H9 (cell line): ENCODE measurements at regions not wholly inside any gene's neighbourhood (a gene's known extent, or its start where the extent isn't known, plus 50 kb on each side); places are given as distances from the start of the nearest gene placed in this dataset.

Experiments
- DNase-seq: peaks from one replicate; pipeline ENCODE4 v3.0.0-alpha.2; 2017
- H2AFZ ChIP-seq: one replicate; pipeline ENCODE4 v1.6.1; 2013; ENCODE audit warnings: mild to moderate bottlenecking, low read length, control low read depth, moderate library complexity
- H2AK5ac ChIP-seq: 2 replicates; pipeline ENCODE4 v1.6.1; 2013; ENCODE audit warnings: low read length, control low read depth, mixed read lengths; ENCODE audit not compliant: insufficient read length
- H2BK120ac ChIP-seq: one replicate; pipeline ENCODE4 v1.6.1; 2013; ENCODE audit warnings: low read depth, mild to moderate bottlenecking, low read length, control low read depth, inconsistent platforms; ENCODE audit not compliant: poor library complexity, severe bottlenecking
- H2BK12ac ChIP-seq: 2 replicates; pipeline ENCODE4 v1.6.1; 2013; ENCODE audit warnings: low read length, control low read depth, mixed read lengths, low read depth; ENCODE audit not compliant: insufficient read length
- H2BK15ac ChIP-seq: 2 replicates; pipeline ENCODE4 v1.6.1; 2013; ENCODE audit warnings: low read depth, low read length, control low read depth
- H2BK20ac ChIP-seq: one replicate; pipeline ENCODE4 v1.6.1; 2013; ENCODE audit warnings: low read depth, mild to moderate bottlenecking, low read length, control low read depth, inconsistent platforms; ENCODE audit not compliant: poor library complexity, severe bottlenecking
- H2BK5ac ChIP-seq: 2 replicates; pipeline ENCODE4 v1.6.1; 2013; ENCODE audit warnings: low read length, control low read depth, mixed read lengths; ENCODE audit not compliant: insufficient read length
- H3K14ac ChIP-seq: 2 replicates; pipeline ENCODE4 v1.6.1; 2013; ENCODE audit warnings: low read length, control low read depth; ENCODE audit not compliant: insufficient read depth
- H3K18ac ChIP-seq: 2 replicates; pipeline ENCODE4 v1.6.1; 2013; ENCODE audit warnings: low read depth, mild to moderate bottlenecking, mixed read lengths, low read length, control low read depth; ENCODE audit not compliant: insufficient read length
- H3K23ac ChIP-seq: 2 replicates; pipeline ENCODE4 v1.6.1; 2013; ENCODE audit warnings: low read length, control low read depth, mixed read lengths, low read depth; ENCODE audit not compliant: insufficient read length
- H3K23me2 ChIP-seq: 2 replicates; pipeline ENCODE4 v1.6.1; 2013; ENCODE audit warnings: low read depth, mild to moderate bottlenecking, mixed read lengths, low read length, control low read depth; ENCODE audit not compliant: insufficient read length, poor library complexity, severe bottlenecking
- H3K27ac ChIP-seq: 2 replicates; pipeline ENCODE4 v1.5.1; 2013; ENCODE audit warnings: low read length, control low read depth, mixed read lengths, low read depth; ENCODE audit not compliant: insufficient read length
- H3K27me3 ChIP-seq: 2 replicates; pipeline ENCODE4 v1.6.1; 2013; ENCODE audit warnings: low read length, control low read depth, inconsistent platforms; ENCODE audit not compliant: insufficient read depth
- H3K4ac ChIP-seq: 2 replicates; pipeline ENCODE4 v1.6.1; 2013; ENCODE audit warnings: low read depth, mild to moderate bottlenecking, control low read depth, inconsistent platforms, low read length, moderate library complexity
- H3K4me1 ChIP-seq: 2 replicates; pipeline ENCODE4 v1.6.1; 2013; ENCODE audit warnings: low read length, control low read depth, inconsistent platforms; ENCODE audit not compliant: insufficient read depth
- H3K4me2 ChIP-seq: 2 replicates; pipeline ENCODE4 v1.6.1; 2013; ENCODE audit warnings: low read length, control low read depth, mixed read lengths; ENCODE audit not compliant: insufficient read length, insufficient read depth
- H3K56ac ChIP-seq: 2 replicates; pipeline ENCODE4 v1.6.1; 2013; ENCODE audit warnings: low read depth, mild to moderate bottlenecking, mixed read lengths, low read length, control low read depth; ENCODE audit not compliant: insufficient read length
- H3K79me1 ChIP-seq: 2 replicates; pipeline ENCODE4 v1.6.1; 2013; ENCODE audit warnings: low read depth, mild to moderate bottlenecking, moderate library complexity, low read length, control low read depth, inconsistent platforms; ENCODE audit not compliant: insufficient read depth, poor library complexity, severe bottlenecking
- H3K79me2 ChIP-seq: 2 replicates; pipeline ENCODE4 v1.6.1; 2013; ENCODE audit warnings: low read length, control low read depth, inconsistent platforms; ENCODE audit not compliant: insufficient read depth
- H3K9ac ChIP-seq: 2 replicates; pipeline ENCODE4 v1.6.1; 2013; ENCODE audit warnings: low read length, control low read depth, mixed read lengths; ENCODE audit not compliant: insufficient read length; ENCODE audit errors: extremely low read depth
- H3K9me3 ChIP-seq: one replicate; pipeline ENCODE4 v1.6.1; 2013; ENCODE audit warnings: low read depth, low read length, inconsistent platforms; ENCODE audit not compliant: control insufficient read depth
- H3T11ph ChIP-seq: one replicate; pipeline ENCODE4 v1.6.1; 2013; ENCODE audit warnings: mild to moderate bottlenecking, low read length, control low read depth, inconsistent platforms
- H4K20me1 ChIP-seq: one replicate; pipeline ENCODE4 v1.6.1; 2013; ENCODE audit not compliant: control insufficient read depth, insufficient read length, insufficient read depth
- H4K5ac ChIP-seq: 2 replicates; pipeline ENCODE4 v1.6.1; 2013; ENCODE audit warnings: low read depth, mild to moderate bottlenecking, mixed read lengths, low read length, control low read depth; ENCODE audit not compliant: insufficient read length
- H4K8ac ChIP-seq: replicated peaks from 2 replicates; pipeline ENCODE4 v1.6.1; 2013; ENCODE audit warnings: low read length, control low read depth, mixed read lengths, low read depth; ENCODE audit not compliant: insufficient read length
- H4K91ac ChIP-seq: 2 replicates; pipeline ENCODE4 v1.6.1; 2013; ENCODE audit warnings: low read depth, mild to moderate bottlenecking, moderate library complexity, mixed read lengths, low read length, control low read depth; ENCODE audit not compliant: insufficient read length
- H3K27ac Mint-ChIP-seq, 3 experiments: 2 replicates in 2 of 3; 3 replicates in 1 of 3; pipeline ENCODE4 v1.8.0; 2020 to 2021; ENCODE audit warnings: mixed read lengths in 3 of 3, mild to moderate bottlenecking in 1 of 3, moderate library complexity in 1 of 3
- H3K27me3 Mint-ChIP-seq: 2 replicates; pipeline ENCODE4 v1.8.0; 2021; ENCODE audit warnings: low read depth, mild to moderate bottlenecking, moderate library complexity, mixed read lengths
- H3K36me3 Mint-ChIP-seq, 3 experiments: 2 replicates in 2 of 3; 3 replicates in 1 of 3; pipeline ENCODE4 v1.8.0; 2020 to 2021; ENCODE audit warnings: low read depth in 3 of 3, mixed read lengths in 3 of 3; ENCODE audit not compliant: insufficient read depth in 1 of 3
- H3K4me1 Mint-ChIP-seq, 2 experiments: 2 replicates each; pipeline ENCODE4 v1.8.0; 2020; ENCODE audit warnings: mixed read lengths in 2 of 2
- H3K4me3 Mint-ChIP-seq, 2 experiments: 2 replicates in 1 of 2; 3 replicates in 1 of 2; pipeline ENCODE4 v1.8.0; 2020 to 2021; ENCODE audit warnings: mild to moderate bottlenecking in 2 of 2, mixed read lengths in 2 of 2, moderate library complexity in 1 of 2
- H3K9me3 Mint-ChIP-seq, 2 experiments: 2 replicates in 1 of 2; 3 replicates in 1 of 2; pipeline ENCODE4 v1.8.0; 2020; ENCODE audit warnings: mild to moderate bottlenecking in 2 of 2, mixed read lengths in 2 of 2, moderate library complexity in 1 of 2
- WGBS: extraction: QIAGEN DNeasy Blood & Tissue Kit; methylation state at CpG from one replicate; pipeline ENCODE4 v1.1.7; 2013; ENCODE audit warnings: missing lambda C conversion rate, low lambda C conversion rate, mixed read lengths; ENCODE audit not compliant: insufficient read length; ENCODE audit errors: extremely low coverage; 5-methylcytosine and 5-hydroxymethylcytosine counted together
- TF ChIP-seq, protein P1 (sequence below): fragments of 200-600 bp; sonication (generic); conservative IDR thresholded peaks from 3 replicates; pipeline ENCODE4 v1.8.0; 2021; ENCODE audit warnings: antibody characterized with exemption, mild to moderate bottlenecking

DNA sequence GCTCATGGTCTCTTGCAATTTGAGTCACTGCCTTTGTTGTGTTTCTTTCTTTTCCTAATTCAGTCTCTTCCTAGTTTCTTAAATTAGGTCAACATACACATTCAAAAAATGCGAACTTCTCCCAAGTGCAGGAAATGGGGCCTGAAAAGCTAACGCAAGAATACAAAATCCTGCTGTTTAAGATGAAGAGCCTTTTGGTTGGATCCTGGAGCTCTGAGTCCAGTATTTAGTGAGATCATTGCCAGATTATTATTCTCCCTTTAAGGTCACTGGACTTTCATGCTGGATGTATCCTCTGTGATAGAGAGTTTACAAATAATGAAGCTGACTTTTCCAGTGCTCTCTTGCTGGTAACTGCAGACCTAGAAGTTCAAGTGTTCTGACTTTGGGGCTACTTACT is 401.9 kb upstream of the MKI67 start:
- Histone ChIP-seq H3K23ac (no peak overlapping the region), H2AFZ (no peak overlapping the region)
- TF ChIP-seq, protein P1, sequence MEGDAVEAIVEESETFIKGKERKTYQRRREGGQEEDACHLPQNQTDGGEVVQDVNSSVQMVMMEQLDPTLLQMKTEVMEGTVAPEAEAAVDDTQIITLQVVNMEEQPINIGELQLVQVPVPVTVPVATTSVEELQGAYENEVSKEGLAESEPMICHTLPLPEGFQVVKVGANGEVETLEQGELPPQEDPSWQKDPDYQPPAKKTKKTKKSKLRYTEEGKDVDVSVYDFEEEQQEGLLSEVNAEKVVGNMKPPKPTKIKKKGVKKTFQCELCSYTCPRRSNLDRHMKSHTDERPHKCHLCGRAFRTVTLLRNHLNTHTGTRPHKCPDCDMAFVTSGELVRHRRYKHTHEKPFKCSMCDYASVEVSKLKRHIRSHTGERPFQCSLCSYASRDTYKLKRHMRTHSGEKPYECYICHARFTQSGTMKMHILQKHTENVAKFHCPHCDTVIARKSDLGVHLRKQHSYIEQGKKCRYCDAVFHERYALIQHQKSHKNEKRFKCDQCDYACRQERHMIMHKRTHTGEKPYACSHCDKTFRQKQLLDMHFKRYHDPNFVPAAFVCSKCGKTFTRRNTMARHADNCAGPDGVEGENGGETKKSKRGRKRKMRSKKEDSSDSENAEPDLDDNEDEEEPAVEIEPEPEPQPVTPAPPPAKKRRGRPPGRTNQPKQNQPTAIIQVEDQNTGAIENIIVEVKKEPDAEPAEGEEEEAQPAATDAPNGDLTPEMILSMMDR = no peak

More for the DNA sequence above, 401.9 kb upstream of the MKI67 start:
- H3K27ac ChIP-seq = no peak overlapping the region
- peak overlapping the region in 1 of 3 experiments; percentile 18; a peak in 1 of 7 replicates for H3K27ac Mint-ChIP-seq
- H3K27me3 ChIP-seq = no peaks in the 10 kb centered on the region; the same call in 1 of the 2 replicates
- H3K4ac ChIP-seq = no peak overlapping the region
- no peak overlapping the region for H3K9ac ChIP-seq
- no peaks in the 10 kb centered on the region for H4K20me1 ChIP-seq
- no peak overlapping the region for H3K4me2 ChIP-seq
- peaks cover 30 to 32% of the 10 kb centered on the region in 2 experiments for H3K4me1 Mint-ChIP-seq
- no peak overlapping the region for H2BK120ac ChIP-seq
- no peak overlapping the region for H3K18ac ChIP-seq
- peaks cover 0 to 2% of the 10 kb centered on the region in 2 experiments; a peak in 1 of 5 replicates for H3K9me3 Mint-ChIP-seq
- H3T11ph ChIP-seq = no peak overlapping the region
- no peak overlapping the region for H4K5ac ChIP-seq
- no peak overlapping the region for H2AK5ac ChIP-seq
- peaks cover 7% of the 10 kb centered on the region; the same call in 1 of the 2 replicates for H3K4me1 ChIP-seq
- H3K36me3 Mint-ChIP-seq = no peaks in the 10 kb centered on the region
- H2BK20ac ChIP-seq = no peak overlapping the region
- no peak overlapping the region for H3K56ac ChIP-seq
- no peak overlapping the region for H2BK12ac ChIP-seq
- H3K9me3 ChIP-seq = no peaks in the 10 kb centered on the region
- peaks cover 2% of the 10 kb centered on the region; the same call in 1 of the 2 replicates for H3K27me3 Mint-ChIP-seq
- DNase-seq = no peak
- no peak overlapping the region for H3K14ac ChIP-seq
- no peak overlapping the region for H4K8ac ChIP-seq
- no CpG with 5 or more reads among the region's 2 CpGs for WGBS
- H4K91ac ChIP-seq = no peak overlapping the region
- no peak overlapping the region for H2BK15ac ChIP-seq
- no peak overlapping the region for H2BK5ac ChIP-seq
- no peak overlapping the region for H3K4me3 Mint-ChIP-seq
- H3K79me1 ChIP-seq = no peaks in the 10 kb centered on the region
- H3K23me2 ChIP-seq = no peaks in the 10 kb centered on the region
- no peaks in the 10 kb centered on the region for H3K79me2 ChIP-seq
